Gastroesophageal sphincter (tissue), 3 donors: ENCODE measurements at regions not wholly inside any gene's neighbourhood (a gene's known extent, or its start where the extent isn't known, plus 50 kb on each side); places are given as distances from the start of the nearest gene placed in this dataset.

Source experiments
- CTCF ChIP-seq, 4 experiments: fragments of 200-600 bp in 2 of 4; fragments of 450-650 bp in 2 of 4; sonication (generic) in 1 of 4; IDR thresholded peaks; one replicate each; pipeline ENCODE4 v1.5.1; 2017 to 2019; ENCODE audit warnings: antibody characterized with exemption in 4 of 4, mild to moderate bottlenecking in 2 of 4, moderate library complexity in 2 of 4
- EP300 ChIP-seq: sonication (generic); formaldehyde crosslinking; IDR thresholded peaks from one replicate; pipeline ENCODE4 v1.6.1; 2017; ENCODE audit warnings: antibody characterized with exemption, mild to moderate bottlenecking
- POLR2A ChIP-seq, 2 donors: fragments of 450-650 bp; IDR thresholded peaks; one replicate each; pipeline ENCODE4 v1.6.1; 2017; ENCODE audit warnings: antibody characterized with exemption in 2 of 2, mild to moderate bottlenecking in 2 of 2, moderate library complexity in 1 of 2
- POLR2AphosphoS5 ChIP-seq: sonication (generic); formaldehyde crosslinking; IDR thresholded peaks from one replicate; pipeline ENCODE4 v1.6.1; 2017; ENCODE audit warnings: antibody characterized with exemption

GRCh38 chr6:9040718-9041117 lies 605.4 kb upstream of the SLC35B3 start:
- no peak for TF ChIP-seq CTCF (IDR thresholded peaks at IDR 0.05)
- TF ChIP-seq POLR2A (IDR thresholded peaks at IDR 0.05), result no peak
- TF ChIP-seq EP300, result no peak
- TF ChIP-seq POLR2AphosphoS5, result no peak
